ENCODE measurements at regions not wholly inside any gene's neighbourhood (a gene's known extent, or its start where the extent isn't known, plus 50 kb on each side); places are given as distances from the start of the nearest gene placed in this dataset.

GRCh38 chr13:66102864-66103263 lies 1127.3 kb downstream of the PCDH9 start:
- TF ChIP-seq ZFX (IDR thresholded peaks at IDR 0.05) (no peak), CTCF (conservative IDR thresholded peaks at IDR 0.05) (no peak)

GRCh38 chr13:66099825-66100224 lies 1130.3 kb downstream of the PCDH9 start:
- H3K27ac ChIP-seq: no peak overlapping the region
- TF ChIP-seq ZFX (IDR thresholded peaks at IDR 0.05) (no peak), CTCF (conservative IDR thresholded peaks at IDR 0.05) (no peak)

More at GRCh38 chr13:66102864-66103263, 1127.3 kb downstream of the PCDH9 start:
- H3K27ac ChIP-seq: no peak overlapping the region

DNA sequence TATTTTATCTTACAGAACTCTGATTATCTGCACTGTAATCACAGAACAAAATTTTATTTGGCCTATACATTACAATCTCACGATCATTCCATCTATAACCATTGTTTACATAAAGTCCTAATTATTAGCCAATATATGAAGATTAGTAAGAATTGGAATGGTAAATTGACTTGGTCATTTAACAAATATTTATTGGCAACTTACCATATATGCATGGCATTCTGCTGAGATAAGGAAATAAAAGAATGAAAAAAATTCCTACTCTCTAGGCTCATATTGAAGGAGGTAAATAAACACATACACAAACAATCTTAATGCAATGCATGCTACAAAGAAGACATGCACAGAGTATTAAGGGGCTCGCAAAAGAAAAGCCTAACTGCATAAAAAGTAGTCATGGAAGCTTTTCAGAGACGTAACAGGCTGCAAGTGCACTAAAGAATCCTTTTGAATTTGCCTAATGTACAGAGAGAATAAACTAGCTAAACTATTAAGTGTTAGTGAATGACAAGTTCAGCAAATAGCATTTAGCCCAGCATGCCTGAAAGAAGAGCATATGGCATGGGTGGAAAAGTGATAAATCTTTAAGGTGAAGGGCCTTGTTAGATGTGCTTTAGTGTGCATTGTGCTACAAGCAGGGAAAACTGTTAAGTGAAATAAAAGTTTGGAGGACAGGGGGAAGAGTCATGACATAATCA lies 1131.1 kb downstream of the PCDH9 start:
- no peak overlapping the region for H3K27ac ChIP-seq
- TF ChIP-seq ZFX (IDR thresholded peaks at IDR 0.05) (no peak), CTCF (conservative IDR thresholded peaks at IDR 0.05) (no peak)

- TF ChIP-seq ZFX (IDR thresholded peaks at IDR 0.05) (no peak), CTCF (conservative IDR thresholded peaks at IDR 0.05) (no peak)
These were observed 1140.4 kb downstream of the PCDH9 start for GRCh38 chr13:66089711-66090110.

DNA sequence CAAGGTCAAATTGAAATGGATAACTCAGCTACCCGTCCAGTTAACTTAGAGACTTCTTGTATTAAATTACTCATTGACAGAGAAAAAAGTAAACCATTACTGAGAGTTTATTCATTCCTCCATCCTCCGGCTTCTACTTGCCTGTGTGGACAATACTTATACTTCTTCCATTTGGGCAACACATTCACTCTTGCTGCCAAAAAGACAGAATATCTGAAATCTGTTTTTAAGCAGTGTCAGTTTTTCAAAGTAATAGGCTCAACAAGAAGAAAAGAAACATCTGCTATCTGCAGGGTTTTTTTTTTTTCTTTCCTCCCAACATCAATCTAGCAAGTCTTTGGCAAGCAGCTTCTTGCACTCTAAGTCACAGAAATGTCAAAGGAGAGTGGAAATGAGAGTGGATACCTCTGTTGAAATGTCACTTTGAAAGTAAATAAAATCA lies 1142.8 kb downstream of the PCDH9 start:
- H3K27ac ChIP-seq: no peak overlapping the region
- TF ChIP-seq CTCF (conservative IDR thresholded peaks at IDR 0.05) (no peak), ZFX (IDR thresholded peaks at IDR 0.05) (no peak)

More at GRCh38 chr13:66089711-66090110, 1140.4 kb downstream of the PCDH9 start:
- no peak overlapping the region for H3K27ac ChIP-seq

GRCh38 chr13:66077132-66077689 lies 1152.9 kb downstream of the PCDH9 start:
- TF ChIP-seq ZFX (IDR thresholded peaks at IDR 0.05) (no peak), CTCF (conservative IDR thresholded peaks at IDR 0.05) (no peak)
- H3K27ac ChIP-seq: no peak overlapping the region

DNA sequence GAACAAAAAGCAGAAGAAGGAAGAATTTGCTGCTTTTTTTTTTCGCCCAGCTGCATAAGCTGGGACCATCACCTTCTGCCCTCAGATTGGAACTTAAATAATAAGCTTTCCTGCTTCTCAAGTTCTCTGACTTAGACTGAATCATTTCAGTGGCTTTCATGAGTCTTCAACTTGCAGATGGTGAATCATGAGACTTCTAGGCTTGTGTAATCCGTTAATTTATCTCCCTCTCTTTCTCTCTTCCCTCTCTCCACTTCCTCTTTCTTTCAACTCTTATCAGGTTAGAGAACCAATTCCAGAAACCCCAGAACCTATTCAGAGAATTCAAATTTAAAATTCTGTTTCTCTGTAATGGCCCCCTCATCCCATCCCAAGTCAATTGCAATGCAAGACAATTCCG lies 1153.7 kb downstream of the PCDH9 start:
- TF ChIP-seq ZFX (IDR thresholded peaks at IDR 0.05): no peak
- no peak overlapping the region for H3K27ac ChIP-seq

Data from C4-2B (cell line).